Cardiac muscle cell (in vitro differentiated cells and primary cell): ENCODE measurements at regions not wholly inside any gene's neighbourhood (a gene's known extent, or its start where the extent isn't known, plus 50 kb on each side); places are given as distances from the start of the nearest gene placed in this dataset.

Experiments used
- DNase-seq, 2 donors: peaks; one replicate each; pipeline versions ENCODE4 v3.0.0 to v3.0.0-alpha.2; 2010 to 2017; ENCODE audit warnings: low read depth in 1 of 2, low spot score in 1 of 2
- H3K27ac ChIP-seq: fragments of 200-600 bp; sonication (generic); 2 replicates; pipeline ENCODE4 v1.5.1; 2016
- H3K27me3 ChIP-seq: fragments of 200-600 bp; sonication (generic); 2 replicates; pipeline ENCODE4 v1.6.0; 2016; ENCODE audit warnings: control low read depth
- H3K36me3 ChIP-seq: fragments of 200-600 bp; sonication (generic); 2 replicates; pipeline ENCODE4 v1.5.1; 2016; ENCODE audit warnings: control low read depth
- H3K4me1 ChIP-seq: fragments of 200-600 bp; sonication (generic); 2 replicates; pipeline ENCODE4 v1.8.1; 2017; ENCODE audit warnings: low read depth, mild to moderate bottlenecking, mixed run types
- H3K4me3 ChIP-seq: fragments of 200-600 bp; sonication (generic); 2 replicates; pipeline ENCODE4 v1.5.1; 2016; ENCODE audit warnings: mild to moderate bottlenecking
- H3K9me3 ChIP-seq: fragments of 200-600 bp; sonication (generic); 2 replicates; pipeline ENCODE4 v1.5.1; 2017; ENCODE audit warnings: low read depth, mild to moderate bottlenecking, control low read depth
- TF ChIP-seq, protein P1 (sequence below): IDR thresholded peaks from 2 replicates; pipeline ENCODE4 v1.5.1; 2012; ENCODE audit warnings: low read depth, mild to moderate bottlenecking, low read length

DNA sequence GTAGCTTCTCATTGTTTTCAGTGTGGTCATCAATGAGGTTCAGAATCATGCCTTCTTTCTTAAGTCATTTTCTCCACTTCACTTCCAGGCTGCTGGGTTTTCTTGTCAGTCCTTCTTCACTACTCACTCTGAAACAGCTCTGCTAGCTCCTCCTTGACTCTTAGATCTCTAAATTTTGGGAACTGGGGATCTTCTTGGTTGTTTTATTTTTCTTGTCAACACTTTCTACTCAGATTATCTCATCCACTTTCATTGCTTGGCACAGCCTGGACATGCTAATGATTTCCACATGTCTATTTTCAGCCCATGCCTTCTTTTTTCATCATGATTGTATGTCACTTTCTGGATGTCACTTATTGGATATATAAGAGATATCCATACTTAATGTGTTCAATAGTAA, 517.8 kb upstream of the DSEL start:
- H3K4me1 ChIP-seq = no peaks in the 10 kb centered on the region

DNA sequence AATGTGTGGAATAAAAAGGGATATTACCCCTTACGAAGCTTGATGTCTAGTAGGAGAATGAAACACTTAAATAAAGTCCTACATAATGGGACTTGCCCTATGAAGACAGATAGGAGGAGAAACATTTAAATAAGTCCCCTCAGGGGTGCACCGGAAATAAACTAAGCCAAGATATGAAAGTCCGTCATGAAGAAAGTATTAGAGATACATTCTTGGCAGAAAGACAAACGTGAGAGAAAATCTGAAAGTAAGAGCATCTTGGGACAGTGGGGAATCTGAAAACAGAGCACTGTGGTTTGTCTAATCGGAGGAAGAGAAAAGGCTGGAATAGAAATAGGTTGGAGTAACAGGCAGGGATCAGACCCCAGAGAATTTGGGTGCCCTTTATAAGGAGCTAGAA, 516.9 kb upstream of the DSEL start:
- peak in 1 of 2 donors; percentile 69 for DNase-seq
- H3K4me3 ChIP-seq = no peak overlapping the region
- no peaks in the 10 kb centered on the region for H3K36me3 ChIP-seq
- no peaks in the 10 kb centered on the region for H3K9me3 ChIP-seq
- H3K4me1 ChIP-seq = no peaks in the 10 kb centered on the region
- H3K27ac ChIP-seq = no peak overlapping the region
- TF ChIP-seq, protein P1, sequence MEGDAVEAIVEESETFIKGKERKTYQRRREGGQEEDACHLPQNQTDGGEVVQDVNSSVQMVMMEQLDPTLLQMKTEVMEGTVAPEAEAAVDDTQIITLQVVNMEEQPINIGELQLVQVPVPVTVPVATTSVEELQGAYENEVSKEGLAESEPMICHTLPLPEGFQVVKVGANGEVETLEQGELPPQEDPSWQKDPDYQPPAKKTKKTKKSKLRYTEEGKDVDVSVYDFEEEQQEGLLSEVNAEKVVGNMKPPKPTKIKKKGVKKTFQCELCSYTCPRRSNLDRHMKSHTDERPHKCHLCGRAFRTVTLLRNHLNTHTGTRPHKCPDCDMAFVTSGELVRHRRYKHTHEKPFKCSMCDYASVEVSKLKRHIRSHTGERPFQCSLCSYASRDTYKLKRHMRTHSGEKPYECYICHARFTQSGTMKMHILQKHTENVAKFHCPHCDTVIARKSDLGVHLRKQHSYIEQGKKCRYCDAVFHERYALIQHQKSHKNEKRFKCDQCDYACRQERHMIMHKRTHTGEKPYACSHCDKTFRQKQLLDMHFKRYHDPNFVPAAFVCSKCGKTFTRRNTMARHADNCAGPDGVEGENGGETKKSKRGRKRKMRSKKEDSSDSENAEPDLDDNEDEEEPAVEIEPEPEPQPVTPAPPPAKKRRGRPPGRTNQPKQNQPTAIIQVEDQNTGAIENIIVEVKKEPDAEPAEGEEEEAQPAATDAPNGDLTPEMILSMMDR = no peak
- no peaks in the 10 kb centered on the region for H3K27me3 ChIP-seq

More for the DNA sequence above, 517.8 kb upstream of the DSEL start:
- Histone ChIP-seq H3K27ac (no peak overlapping the region), H3K4me3 (no peak overlapping the region), H3K27me3 (no peaks in the 10 kb centered on the region), H3K9me3 (no peaks in the 10 kb centered on the region), H3K36me3 (no peaks in the 10 kb centered on the region)
- DNase-seq = peak in 1 of 2 donors; percentile 10
- TF ChIP-seq, protein P1 = no peak

DNA sequence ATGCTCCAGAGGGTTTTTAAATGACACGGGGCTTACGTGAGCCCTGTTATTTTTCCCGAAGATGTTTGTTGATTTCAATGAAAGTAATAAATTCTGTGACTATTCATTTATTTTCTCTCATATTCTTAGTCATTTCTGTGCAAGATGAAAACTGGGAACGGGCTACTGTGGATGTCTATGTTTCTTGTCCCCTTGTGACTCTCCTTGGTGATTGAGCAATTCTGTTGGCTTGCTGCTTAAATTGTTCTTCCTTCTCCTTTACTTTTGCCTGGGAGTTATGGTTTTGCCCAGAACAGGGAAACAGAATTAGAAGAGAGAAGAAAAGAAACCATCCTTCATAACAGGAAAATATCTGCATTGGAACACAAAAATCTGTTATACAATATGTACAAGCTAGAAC, 508.2 kb upstream of the DSEL start:
- Histone ChIP-seq H3K9me3 (no peaks in the 10 kb centered on the region), H3K27me3 (no peaks in the 10 kb centered on the region), H3K4me1 (no peaks in the 10 kb centered on the region), H3K36me3 (no peaks in the 10 kb centered on the region), H3K27ac (no peak overlapping the region), H3K4me3 (no peak overlapping the region)
- DNase-seq = peak in 1 of 2 donors; percentile 16
- TF ChIP-seq, protein P1 = no peak

DNA sequence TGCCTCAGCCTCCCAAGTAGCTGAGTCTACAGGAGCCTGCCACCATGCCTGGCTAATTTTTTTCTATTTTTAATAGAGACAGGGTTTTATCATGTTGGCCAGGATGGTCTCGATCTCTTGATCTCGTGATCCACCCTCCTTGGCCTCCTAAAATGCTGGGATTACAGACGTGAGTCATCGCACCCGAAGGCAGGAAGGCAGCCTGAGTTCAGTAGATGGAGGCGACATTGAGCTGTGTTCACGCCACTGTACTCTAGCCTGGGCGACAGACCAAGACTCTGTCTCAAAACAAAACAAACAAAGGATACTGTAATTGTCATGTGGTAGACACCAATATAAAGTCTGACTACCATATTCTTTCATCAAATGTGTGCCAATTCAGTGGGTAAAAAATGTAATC, 500.9 kb upstream of the DSEL start:
- H3K36me3 ChIP-seq = no peaks in the 10 kb centered on the region
- no peaks in the 10 kb centered on the region for H3K4me1 ChIP-seq
- no peaks in the 10 kb centered on the region for H3K9me3 ChIP-seq
- H3K27me3 ChIP-seq = no peaks in the 10 kb centered on the region
- H3K4me3 ChIP-seq = no peak overlapping the region
- H3K27ac ChIP-seq = no peak overlapping the region
- DNase-seq = no peak
- TF ChIP-seq, protein P1 = no peak

DNA sequence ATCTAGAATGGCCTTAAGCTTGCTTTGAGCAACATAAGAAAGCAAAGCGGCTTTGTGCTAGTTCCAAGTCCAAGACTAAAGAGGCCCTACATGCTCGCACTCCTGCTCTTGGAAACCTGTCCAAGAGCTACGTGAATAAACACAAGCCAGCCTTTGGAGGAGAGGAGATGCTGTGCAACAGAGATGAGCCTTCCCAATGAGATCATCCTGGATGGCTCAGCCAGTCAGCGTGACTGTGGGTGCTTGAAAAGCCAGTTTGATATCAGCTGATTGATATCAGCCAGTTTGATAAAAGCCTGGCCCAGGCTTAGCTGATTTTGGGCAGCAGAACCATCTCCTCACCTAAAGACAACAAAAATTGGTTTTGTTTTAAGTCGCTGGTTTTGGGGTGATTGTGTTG, 481.0 kb upstream of the DSEL start:
- no peak overlapping the region for H3K27ac ChIP-seq
- no peaks in the 10 kb centered on the region for H3K4me1 ChIP-seq
- no peaks in the 10 kb centered on the region for H3K27me3 ChIP-seq
- no peaks in the 10 kb centered on the region for H3K9me3 ChIP-seq
- H3K36me3 ChIP-seq = no peaks in the 10 kb centered on the region
- no peak for DNase-seq
- H3K4me3 ChIP-seq = no peak overlapping the region
- TF ChIP-seq, protein P1 = no peak

DNA sequence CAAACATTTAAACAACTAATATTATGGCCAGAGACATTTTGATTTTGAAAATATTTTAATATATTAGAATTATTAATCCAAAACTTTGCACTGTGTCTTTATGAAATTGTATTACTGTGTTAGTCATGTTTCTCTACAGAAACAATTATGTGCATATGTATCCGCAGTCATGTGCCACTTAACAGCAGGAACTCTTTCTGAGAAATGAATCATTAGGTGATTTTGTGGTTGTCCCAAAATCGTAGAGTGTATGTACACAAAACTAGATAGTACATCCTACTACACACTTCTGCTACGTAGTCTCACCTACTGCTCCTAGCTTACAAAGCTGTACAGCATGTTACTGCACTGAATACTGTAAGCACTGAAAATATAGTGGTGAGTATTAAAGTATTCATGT, 479.2 kb upstream of the DSEL start:
- Histone ChIP-seq H3K4me1 (no peaks in the 10 kb centered on the region), H3K4me3 (no peak overlapping the region), H3K36me3 (no peaks in the 10 kb centered on the region), H3K9me3 (no peaks in the 10 kb centered on the region), H3K27ac (no peak overlapping the region), H3K27me3 (no peaks in the 10 kb centered on the region)
- TF ChIP-seq, protein P1 = no peak
- DNase-seq = no peak
